PFSK-1 (cell line): ENCODE measurements at regions not wholly inside any gene's neighbourhood (a gene's known extent, or its start where the extent isn't known, plus 50 kb on each side); places are given as distances from the start of the nearest gene placed in this dataset.

Experiments used
- FOXP2 ChIP-seq: optimal IDR thresholded peaks from 2 replicates; pipeline ENCODE3; 2011; ENCODE audit warnings: borderline replicate concordance, control low read depth, inconsistent platforms; ENCODE audit not compliant: insufficient read depth; ENCODE audit errors: extremely low read length, extremely low read depth
- POLR2AphosphoS5 ChIP-seq: IDR thresholded peaks from 2 replicates; pipeline ENCODE4 v1.6.1; 2012; ENCODE audit warnings: low read depth, mild to moderate bottlenecking, control low read depth, low read length, moderate library complexity
- SIN3A ChIP-seq: IDR thresholded peaks from 2 replicates; pipeline ENCODE4 v1.6.1; 2012; ENCODE audit warnings: mild to moderate bottlenecking, low read length, moderate library complexity, borderline replicate concordance; ENCODE audit not compliant: insufficient read depth
- TAF1 ChIP-seq: IDR thresholded peaks from 2 replicates; pipeline ENCODE4 v1.6.1; 2012; ENCODE audit warnings: low read length, control low read depth, borderline replicate concordance; ENCODE audit not compliant: insufficient read depth
- TF ChIP-seq, protein P1 (sequence below), 2 experiments: IDR thresholded peaks; 2 replicates each; pipeline versions ENCODE4 v1.6.1 to v1.8.0; 2011 to 2012; ENCODE audit warnings: low read depth in 2 of 2, low read length in 2 of 2, control low read depth in 1 of 2, inconsistent platforms in 1 of 2, mild to moderate bottlenecking in 1 of 2, moderate library complexity in 1 of 2; ENCODE audit not compliant: insufficient read depth in 1 of 2

DNA sequence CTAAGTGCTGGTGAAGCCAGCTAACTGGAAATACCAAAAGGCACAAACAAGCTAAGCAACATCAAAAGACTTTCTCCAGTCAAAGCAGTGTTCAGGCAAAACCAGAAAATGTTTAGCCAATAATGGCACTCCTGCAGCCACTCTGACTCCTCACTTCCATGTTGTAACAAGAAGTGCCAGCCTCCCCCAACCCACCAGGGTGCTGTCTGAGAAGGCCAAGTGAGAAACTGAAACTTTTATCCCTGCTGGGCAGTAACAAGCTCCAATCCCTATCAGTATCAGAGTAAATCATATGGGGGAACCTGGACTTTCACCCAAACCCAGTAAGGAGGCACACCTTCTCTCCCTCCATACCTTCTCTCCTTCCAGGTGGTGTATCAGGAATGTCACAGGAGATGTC, 414.8 kb upstream of the NMUR2 start:
- TF ChIP-seq POLR2AphosphoS5 (no peak), FOXP2 (no peak), SIN3A (no peak), TAF1 (no peak)
- TF ChIP-seq, protein P1, sequence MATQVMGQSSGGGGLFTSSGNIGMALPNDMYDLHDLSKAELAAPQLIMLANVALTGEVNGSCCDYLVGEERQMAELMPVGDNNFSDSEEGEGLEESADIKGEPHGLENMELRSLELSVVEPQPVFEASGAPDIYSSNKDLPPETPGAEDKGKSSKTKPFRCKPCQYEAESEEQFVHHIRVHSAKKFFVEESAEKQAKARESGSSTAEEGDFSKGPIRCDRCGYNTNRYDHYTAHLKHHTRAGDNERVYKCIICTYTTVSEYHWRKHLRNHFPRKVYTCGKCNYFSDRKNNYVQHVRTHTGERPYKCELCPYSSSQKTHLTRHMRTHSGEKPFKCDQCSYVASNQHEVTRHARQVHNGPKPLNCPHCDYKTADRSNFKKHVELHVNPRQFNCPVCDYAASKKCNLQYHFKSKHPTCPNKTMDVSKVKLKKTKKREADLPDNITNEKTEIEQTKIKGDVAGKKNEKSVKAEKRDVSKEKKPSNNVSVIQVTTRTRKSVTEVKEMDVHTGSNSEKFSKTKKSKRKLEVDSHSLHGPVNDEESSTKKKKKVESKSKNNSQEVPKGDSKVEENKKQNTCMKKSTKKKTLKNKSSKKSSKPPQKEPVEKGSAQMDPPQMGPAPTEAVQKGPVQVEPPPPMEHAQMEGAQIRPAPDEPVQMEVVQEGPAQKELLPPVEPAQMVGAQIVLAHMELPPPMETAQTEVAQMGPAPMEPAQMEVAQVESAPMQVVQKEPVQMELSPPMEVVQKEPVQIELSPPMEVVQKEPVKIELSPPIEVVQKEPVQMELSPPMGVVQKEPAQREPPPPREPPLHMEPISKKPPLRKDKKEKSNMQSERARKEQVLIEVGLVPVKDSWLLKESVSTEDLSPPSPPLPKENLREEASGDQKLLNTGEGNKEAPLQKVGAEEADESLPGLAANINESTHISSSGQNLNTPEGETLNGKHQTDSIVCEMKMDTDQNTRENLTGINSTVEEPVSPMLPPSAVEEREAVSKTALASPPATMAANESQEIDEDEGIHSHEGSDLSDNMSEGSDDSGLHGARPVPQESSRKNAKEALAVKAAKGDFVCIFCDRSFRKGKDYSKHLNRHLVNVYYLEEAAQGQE (IDR thresholded peaks at IDR 0.05; ENCODE audit: insufficient read depth in 1 of 2, low read depth in 2 of 2, low read length in 2 of 2) = no peak

GRCh38 chr5:152824316-152824715, 419.2 kb upstream of the NMUR2 start:
- TF ChIP-seq SIN3A (no peak), POLR2AphosphoS5 (no peak), TAF1 (no peak), FOXP2 (no peak)
- TF ChIP-seq, protein P1 (IDR thresholded peaks at IDR 0.05; ENCODE audit: insufficient read depth in 1 of 2, low read depth in 2 of 2, low read length in 2 of 2) = no peak

- TF ChIP-seq POLR2AphosphoS5 = no peak
- TF ChIP-seq, protein P1 (IDR thresholded peaks at IDR 0.05; ENCODE audit: insufficient read depth in 1 of 2, low read depth in 2 of 2, low read length in 2 of 2) = no peak
Measured at GRCh38 chr5:152838241-152838786, 433.2 kb upstream of the NMUR2 start.

DNA sequence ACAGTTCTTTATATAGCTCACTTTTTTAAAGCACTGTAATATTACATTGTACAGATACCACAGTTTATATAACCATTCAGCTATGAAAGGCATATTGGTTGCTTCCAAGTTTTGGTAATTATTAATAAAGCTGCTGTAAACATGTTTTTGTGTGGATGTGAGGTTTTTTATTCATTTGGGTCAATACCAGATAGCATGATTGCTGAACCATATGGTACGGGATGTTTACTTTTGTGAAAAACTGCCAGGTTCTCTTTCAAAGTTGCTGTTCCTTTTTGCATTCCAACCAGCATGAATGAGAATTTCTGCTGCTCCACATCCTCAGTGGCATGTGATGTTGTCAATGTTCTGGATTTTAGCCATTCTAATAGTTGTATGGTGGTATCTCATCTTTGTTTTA, 439.6 kb upstream of the NMUR2 start:
- TF ChIP-seq TAF1 (no peak), FOXP2 (no peak)
- TF ChIP-seq, protein P1 (IDR thresholded peaks at IDR 0.05; ENCODE audit: insufficient read depth in 1 of 2, low read depth in 2 of 2, low read length in 2 of 2) = no peak

DNA sequence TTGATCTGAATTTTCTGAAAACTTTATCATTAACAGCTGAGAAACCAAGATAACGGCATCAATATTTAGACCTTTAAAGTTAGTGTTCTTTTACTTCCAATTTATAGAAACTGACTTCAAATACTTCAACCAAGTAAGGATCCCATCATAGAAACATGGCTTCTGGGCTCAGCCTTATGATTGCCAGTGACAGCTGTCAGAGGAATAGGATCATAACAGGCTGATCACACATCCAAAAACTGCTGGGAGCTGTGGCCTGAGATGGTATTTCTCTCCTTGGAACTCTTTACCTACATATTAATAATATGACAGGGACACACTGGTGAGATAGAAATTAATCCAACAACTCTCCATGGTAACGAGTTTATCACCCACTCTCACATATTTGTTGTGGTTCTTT, 448.3 kb upstream of the NMUR2 start:
- TF ChIP-seq SIN3A = no peak
- TF ChIP-seq, protein P1 (IDR thresholded peaks at IDR 0.05; ENCODE audit: insufficient read depth in 1 of 2, low read depth in 2 of 2, low read length in 2 of 2) = no peak
- no peak for TF ChIP-seq FOXP2
